Nucleus accumbens (tissue), 56 donors: ENCODE measurements at regions not wholly inside any gene's neighbourhood (a gene's known extent, or its start where the extent isn't known, plus 50 kb on each side); places are given as distances from the start of the nearest gene placed in this dataset.
"Not testable (repeated sequence)": the region's sequence is repeated elsewhere in the genome, so short reads cannot be mapped to it uniquely, and the experiment has no call there.

Experiments used
- DNase-seq, 56 donors: peaks; one replicate each; lab custom pipeline; 2025; lab: John Stamatoyannopoulos, UW

GRCh38 chr5:154702477-154702876 lies 52.7 kb upstream of the LARP1 start:
- DNase-seq = no peak

DNA sequence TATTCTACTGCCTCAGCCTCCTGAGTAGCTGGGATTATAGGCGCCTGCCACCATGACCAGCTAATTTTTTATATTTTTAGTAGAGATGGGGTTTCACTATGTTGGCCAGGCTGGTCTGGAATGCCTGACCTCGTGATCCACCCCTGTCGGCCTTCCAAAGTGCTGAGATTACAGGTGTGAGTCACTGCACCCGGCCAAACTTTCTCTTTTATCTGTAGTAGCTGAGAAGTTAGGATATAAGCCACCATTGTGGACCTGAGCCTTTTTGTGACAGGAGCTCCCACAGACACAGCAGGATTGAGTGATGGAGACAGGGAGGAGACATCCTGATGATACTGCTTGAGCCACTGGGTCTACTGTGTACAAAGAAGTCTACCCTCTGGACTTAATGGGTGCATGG lies 53.5 kb upstream of the LARP1 start:
- DNase-seq = not testable (repeated sequence)

GRCh38 chr5:154701181-154701580 lies 54.0 kb upstream of the LARP1 start:
- no peak for DNase-seq

- DNase-seq = not testable (repeated sequence)
Observed at GRCh38 chr5:154700289-154700928, 54.8 kb upstream of the LARP1 start.

DNA sequence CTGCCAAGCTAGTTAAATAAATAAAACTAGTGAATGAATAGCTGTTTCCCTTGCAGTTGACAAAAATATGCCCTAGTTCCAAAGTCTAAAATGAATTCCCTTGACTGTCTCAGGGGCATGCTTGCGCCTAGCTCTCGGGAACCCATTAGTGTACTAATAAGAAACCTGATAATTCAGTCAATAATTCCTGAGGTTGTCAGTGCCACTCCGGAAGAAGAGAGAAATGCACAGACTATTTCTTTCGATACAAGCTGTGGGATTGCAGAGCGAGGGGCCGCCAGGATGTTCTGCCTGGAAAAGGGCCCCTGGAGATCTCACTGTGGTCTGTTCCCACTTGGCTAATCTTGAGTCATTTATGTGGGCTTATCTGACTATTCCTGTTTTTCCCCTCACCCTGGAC lies 56.4 kb upstream of the LARP1 start:
- no peak for DNase-seq

GRCh38 chr5:154697371-154697770 lies 57.8 kb upstream of the LARP1 start:
- no peak for DNase-seq

DNA sequence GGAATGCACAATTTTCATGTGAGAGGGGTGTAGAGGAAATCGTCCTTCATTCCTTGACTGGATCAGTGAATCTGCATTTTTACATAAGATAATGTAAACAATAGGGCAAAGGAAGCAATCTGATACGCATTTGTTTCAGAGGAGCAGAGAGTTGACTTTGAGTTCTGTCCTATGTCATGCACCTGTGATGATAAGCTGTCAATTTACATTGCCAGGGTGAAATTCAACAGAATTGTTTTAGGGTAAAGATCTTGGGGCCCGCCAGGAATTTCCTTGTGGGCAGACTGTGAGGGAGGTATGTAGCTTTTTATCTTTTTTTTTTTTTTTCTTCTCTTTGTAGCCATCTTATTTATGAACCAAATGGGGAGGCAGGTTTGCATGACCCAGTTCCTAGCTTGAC lies 58.3 kb upstream of the LARP1 start:
- DNase-seq = no peak

GRCh38 chr5:154694159-154694558 lies 61.0 kb upstream of the LARP1 start:
- no peak for DNase-seq

- DNase-seq = no peak
Observed at GRCh38 chr5:154690488-154690887, 64.7 kb upstream of the LARP1 start.

DNA sequence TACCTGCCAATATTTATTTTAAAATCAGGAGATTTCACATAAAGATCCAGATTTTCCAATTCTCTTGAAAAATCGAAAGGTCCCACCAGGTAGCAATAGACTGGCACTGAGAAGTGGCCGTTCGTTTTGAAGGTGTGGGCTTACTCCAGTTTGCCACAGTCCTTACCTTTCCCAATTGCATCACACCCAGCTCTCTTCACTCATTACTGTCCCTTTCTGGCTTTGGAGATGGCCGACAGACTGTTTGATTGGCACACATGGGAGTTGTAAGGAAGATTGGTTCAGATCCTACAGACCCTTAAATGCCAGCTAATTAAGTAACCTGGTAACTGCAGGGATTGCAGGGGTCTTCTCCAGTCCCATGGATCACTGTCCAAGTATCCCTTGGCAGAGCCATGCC lies 68.7 kb upstream of the LARP1 start:
- DNase-seq = no peak

- no peak for DNase-seq
Observed at GRCh38 chr5:154683101-154683880, 71.9 kb upstream of the LARP1 start.

DNA sequence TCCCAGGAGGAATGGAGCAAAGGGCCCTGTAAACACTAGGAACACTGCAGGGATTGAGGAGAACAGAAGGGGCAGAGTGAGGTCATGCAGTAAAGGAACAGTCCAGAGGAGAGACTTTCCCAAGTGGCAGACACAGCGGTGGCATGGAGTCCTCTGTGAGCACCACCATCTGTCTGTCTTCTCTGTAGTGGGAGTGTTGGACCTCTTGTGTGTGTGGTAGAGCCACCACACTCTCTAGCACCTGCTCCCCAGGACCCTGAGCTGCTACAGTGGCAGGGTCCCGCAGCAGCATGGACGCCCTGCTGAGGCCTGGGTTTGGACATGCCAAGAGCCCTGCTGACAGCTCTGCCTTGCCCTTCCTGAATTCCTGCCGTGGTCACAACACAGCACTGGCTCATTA lies 75.7 kb upstream of the LARP1 start:
- DNase-seq = no peak

DNA sequence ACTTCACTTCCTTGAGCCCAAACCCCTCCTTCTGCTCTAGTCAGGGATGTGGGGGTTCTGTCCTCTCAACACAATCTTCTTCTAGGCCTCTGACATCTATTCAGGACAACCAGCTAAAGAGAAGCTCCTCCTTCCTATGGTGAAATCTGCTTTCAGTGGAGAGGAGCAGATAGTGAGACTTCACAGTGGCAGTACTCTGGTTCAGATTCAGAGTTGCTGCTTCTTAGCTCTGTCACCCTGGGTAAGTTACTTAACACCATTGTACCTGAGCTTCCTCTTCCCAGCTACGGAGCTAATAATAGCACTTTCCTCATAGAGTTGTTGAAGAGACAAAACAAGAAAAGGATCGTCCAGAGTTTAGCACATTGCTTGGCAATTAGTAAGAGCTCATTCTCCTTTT lies 77.3 kb upstream of the LARP1 start:
- DNase-seq = peak in 2 of 56 donors; percentile 14 to 26

- no peak for DNase-seq
Observed at GRCh38 chr5:154676508-154676907, 78.7 kb upstream of the LARP1 start.

GRCh38 chr5:154674029-154674428 lies 81.1 kb upstream of the LARP1 start:
- DNase-seq = no peak

- no peak for DNase-seq
Observed at GRCh38 chr5:154673506-154673905, 81.7 kb upstream of the LARP1 start.

- not testable (repeated sequence) for DNase-seq
Observed at GRCh38 chr5:154669913-154670312, 85.3 kb upstream of the LARP1 start.

GRCh38 chr5:154669402-154669801 lies 85.8 kb upstream of the LARP1 start:
- DNase-seq = no peak

GRCh38 chr5:154664869-154665268 lies 90.3 kb upstream of the LARP1 start:
- DNase-seq = no peak

DNA sequence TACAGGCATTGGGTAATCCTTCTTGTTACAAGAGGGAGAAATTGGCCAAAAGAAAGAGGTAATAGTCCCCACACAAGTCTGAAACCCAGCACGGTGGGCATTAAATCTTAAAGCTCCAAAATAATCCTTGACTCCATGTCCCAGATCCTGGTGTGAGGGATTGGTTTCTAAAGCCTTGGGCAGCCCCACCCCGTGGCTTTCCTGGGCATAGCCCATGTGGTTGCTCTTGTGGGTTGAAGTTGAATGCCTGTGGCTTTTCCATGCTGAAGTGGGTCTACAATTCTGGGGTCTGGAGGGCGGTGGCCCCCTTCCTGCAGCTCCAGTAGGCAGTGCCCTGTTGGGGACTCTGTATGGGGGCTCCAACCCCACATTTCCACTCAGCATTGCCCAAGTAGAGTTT lies 91.8 kb upstream of the LARP1 start:
- no peak for DNase-seq

- DNase-seq = no peak
Observed at GRCh38 chr5:154654486-154655371, 100.4 kb upstream of the LARP1 start.
